ENCODE measurements at regions not wholly inside any gene's neighbourhood (a gene's known extent, or its start where the extent isn't known, plus 50 kb on each side); places are given as distances from the start of the nearest gene placed in this dataset.

GRCh38 chr3:118802325-118803095 lies 232.1 kb downstream of the IGSF11 start:
- H3K36me3 ChIP-seq (ENCODE audit: insufficient read depth, low read length), result no peaks in the 10 kb centered on the region
- no peaks in the 10 kb centered on the region for H3K4me1 ChIP-seq (ENCODE audit: insufficient read depth, low read length)
- no peak overlapping the region for H2AFZ ChIP-seq (ENCODE audit: low read depth, low read length)
- DNase-seq (no peak), ATAC-seq (ENCODE audit: insufficient read depth, low read depth) (no peak)
- H3K27ac ChIP-seq (ENCODE audit: low read length), result no peak overlapping the region
- H3K4me2 ChIP-seq (ENCODE audit: insufficient read depth, low read length), result no peak overlapping the region
- no peaks in the 10 kb centered on the region for H3K27me3 ChIP-seq (ENCODE audit: insufficient read depth, low read length, poor library complexity)
- H3K79me2 ChIP-seq (ENCODE audit: insufficient read depth, low read length), result no peaks in the 10 kb centered on the region
- no peak for TF ChIP-seq CTCF (IDR thresholded peaks at IDR 0.05; ENCODE audit: borderline replicate concordance, extremely low read depth, low read length, poor library complexity, severe bottlenecking)
- no peak for TF ChIP-seq EZH2 (IDR thresholded peaks at IDR 0.05; ENCODE audit: borderline replicate concordance, low read depth, low read length, severe bottlenecking)
- no peak overlapping the region for H3K4me3 ChIP-seq (ENCODE audit: low read depth in 1 of 2, low read length in 2 of 2)
- no peaks in the 10 kb centered on the region for H4K20me1 ChIP-seq (ENCODE audit: insufficient read depth, low read length)
- H3K9ac ChIP-seq (ENCODE audit: low read depth, low read length), result no peak overlapping the region
- no peaks in the 10 kb centered on the region for H3K9me3 ChIP-seq (ENCODE audit: insufficient read depth, low read length, severe bottlenecking)

- no peaks in the 10 kb centered on the region for H3K79me2 ChIP-seq (ENCODE audit: insufficient read depth, low read length)
- H3K4me2 ChIP-seq (ENCODE audit: insufficient read depth, low read length), result no peak overlapping the region
- H3K36me3 ChIP-seq (ENCODE audit: insufficient read depth, low read length), result no peaks in the 10 kb centered on the region
- H3K9me3 ChIP-seq (ENCODE audit: insufficient read depth, low read length, severe bottlenecking), result no peaks in the 10 kb centered on the region
- no peak overlapping the region for H3K27ac ChIP-seq (ENCODE audit: low read length)
- no peaks in the 10 kb centered on the region for H3K4me1 ChIP-seq (ENCODE audit: insufficient read depth, low read length)
- H3K9ac ChIP-seq (ENCODE audit: low read depth, low read length), result no peak overlapping the region
- no peaks in the 10 kb centered on the region for H3K27me3 ChIP-seq (ENCODE audit: insufficient read depth, low read length, poor library complexity)
- no peak overlapping the region for H3K4me3 ChIP-seq (ENCODE audit: low read depth in 1 of 2, low read length in 2 of 2)
- no peak for DNase-seq
- no peak for ATAC-seq (ENCODE audit: insufficient read depth, low read depth)
- TF ChIP-seq CTCF (IDR thresholded peaks at IDR 0.05; ENCODE audit: borderline replicate concordance, extremely low read depth, low read length, poor library complexity, severe bottlenecking) (no peak), EZH2 (IDR thresholded peaks at IDR 0.05; ENCODE audit: borderline replicate concordance, low read depth, low read length, severe bottlenecking) (no peak)
- no peak overlapping the region for H2AFZ ChIP-seq (ENCODE audit: low read depth, low read length)
- no peaks in the 10 kb centered on the region for H4K20me1 ChIP-seq (ENCODE audit: insufficient read depth, low read length)
Measured at GRCh38 chr3:118803096-118803476, 231.6 kb downstream of the IGSF11 start.

- ATAC-seq (ENCODE audit: insufficient read depth, low read depth), result no peak
- no peaks in the 10 kb centered on the region for H3K27me3 ChIP-seq (ENCODE audit: insufficient read depth, low read length, poor library complexity)
- TF ChIP-seq CTCF (IDR thresholded peaks at IDR 0.05; ENCODE audit: borderline replicate concordance, extremely low read depth, low read length, poor library complexity, severe bottlenecking) (no peak), EZH2 (IDR thresholded peaks at IDR 0.05; ENCODE audit: borderline replicate concordance, low read depth, low read length, severe bottlenecking) (no peak)
- no peak overlapping the region for H3K4me2 ChIP-seq (ENCODE audit: insufficient read depth, low read length)
- no peak for DNase-seq
- no peak overlapping the region for H3K27ac ChIP-seq (ENCODE audit: low read length)
- no peak overlapping the region for H3K4me3 ChIP-seq (ENCODE audit: low read depth in 1 of 2, low read length in 2 of 2)
- no peaks in the 10 kb centered on the region for H3K9me3 ChIP-seq (ENCODE audit: insufficient read depth, low read length, severe bottlenecking)
- H2AFZ ChIP-seq (ENCODE audit: low read depth, low read length), result no peak overlapping the region
- no peaks in the 10 kb centered on the region for H4K20me1 ChIP-seq (ENCODE audit: insufficient read depth, low read length)
- no peak overlapping the region for H3K9ac ChIP-seq (ENCODE audit: low read depth, low read length)
- no peaks in the 10 kb centered on the region for H3K36me3 ChIP-seq (ENCODE audit: insufficient read depth, low read length)
- H3K79me2 ChIP-seq (ENCODE audit: insufficient read depth, low read length), result no peaks in the 10 kb centered on the region
- no peaks in the 10 kb centered on the region for H3K4me1 ChIP-seq (ENCODE audit: insufficient read depth, low read length)
Measured at GRCh38 chr3:118805007-118805406, 229.6 kb downstream of the IGSF11 start.
